H9 (cell line): ENCODE measurements at regions not wholly inside any gene's neighbourhood (a gene's known extent, or its start where the extent isn't known, plus 50 kb on each side); places are given as distances from the start of the nearest gene placed in this dataset.

ENCODE experiments used
- DNase-seq: peaks from one replicate; pipeline ENCODE4 v3.0.0-alpha.2; 2017
- H2AFZ ChIP-seq: one replicate; pipeline ENCODE4 v1.6.1; 2013; ENCODE audit warnings: mild to moderate bottlenecking, low read length, control low read depth, moderate library complexity
- H2AK5ac ChIP-seq: 2 replicates; pipeline ENCODE4 v1.6.1; 2013; ENCODE audit warnings: low read length, control low read depth, mixed read lengths; ENCODE audit not compliant: insufficient read length
- H2BK120ac ChIP-seq: one replicate; pipeline ENCODE4 v1.6.1; 2013; ENCODE audit warnings: low read depth, mild to moderate bottlenecking, low read length, control low read depth, inconsistent platforms; ENCODE audit not compliant: poor library complexity, severe bottlenecking
- H2BK12ac ChIP-seq: 2 replicates; pipeline ENCODE4 v1.6.1; 2013; ENCODE audit warnings: low read length, control low read depth, mixed read lengths, low read depth; ENCODE audit not compliant: insufficient read length
- H2BK15ac ChIP-seq: 2 replicates; pipeline ENCODE4 v1.6.1; 2013; ENCODE audit warnings: low read depth, low read length, control low read depth
- H2BK20ac ChIP-seq: one replicate; pipeline ENCODE4 v1.6.1; 2013; ENCODE audit warnings: low read depth, mild to moderate bottlenecking, low read length, control low read depth, inconsistent platforms; ENCODE audit not compliant: poor library complexity, severe bottlenecking
- H2BK5ac ChIP-seq: 2 replicates; pipeline ENCODE4 v1.6.1; 2013; ENCODE audit warnings: low read length, control low read depth, mixed read lengths; ENCODE audit not compliant: insufficient read length
- H3K14ac ChIP-seq: 2 replicates; pipeline ENCODE4 v1.6.1; 2013; ENCODE audit warnings: low read length, control low read depth; ENCODE audit not compliant: insufficient read depth
- H3K18ac ChIP-seq: 2 replicates; pipeline ENCODE4 v1.6.1; 2013; ENCODE audit warnings: low read depth, mild to moderate bottlenecking, mixed read lengths, low read length, control low read depth; ENCODE audit not compliant: insufficient read length
- H3K23ac ChIP-seq: 2 replicates; pipeline ENCODE4 v1.6.1; 2013; ENCODE audit warnings: low read length, control low read depth, mixed read lengths, low read depth; ENCODE audit not compliant: insufficient read length
- H3K23me2 ChIP-seq: 2 replicates; pipeline ENCODE4 v1.6.1; 2013; ENCODE audit warnings: low read depth, mild to moderate bottlenecking, mixed read lengths, low read length, control low read depth; ENCODE audit not compliant: insufficient read length, poor library complexity, severe bottlenecking
- H3K27ac ChIP-seq: 2 replicates; pipeline ENCODE4 v1.5.1; 2013; ENCODE audit warnings: low read length, control low read depth, mixed read lengths, low read depth; ENCODE audit not compliant: insufficient read length
- H3K27me3 ChIP-seq: 2 replicates; pipeline ENCODE4 v1.6.1; 2013; ENCODE audit warnings: low read length, control low read depth, inconsistent platforms; ENCODE audit not compliant: insufficient read depth
- H3K4ac ChIP-seq: 2 replicates; pipeline ENCODE4 v1.6.1; 2013; ENCODE audit warnings: low read depth, mild to moderate bottlenecking, control low read depth, inconsistent platforms, low read length, moderate library complexity
- H3K4me1 ChIP-seq: 2 replicates; pipeline ENCODE4 v1.6.1; 2013; ENCODE audit warnings: low read length, control low read depth, inconsistent platforms; ENCODE audit not compliant: insufficient read depth
- H3K4me2 ChIP-seq: 2 replicates; pipeline ENCODE4 v1.6.1; 2013; ENCODE audit warnings: low read length, control low read depth, mixed read lengths; ENCODE audit not compliant: insufficient read length, insufficient read depth
- H3K56ac ChIP-seq: 2 replicates; pipeline ENCODE4 v1.6.1; 2013; ENCODE audit warnings: low read depth, mild to moderate bottlenecking, mixed read lengths, low read length, control low read depth; ENCODE audit not compliant: insufficient read length
- H3K79me1 ChIP-seq: 2 replicates; pipeline ENCODE4 v1.6.1; 2013; ENCODE audit warnings: low read depth, mild to moderate bottlenecking, moderate library complexity, low read length, control low read depth, inconsistent platforms; ENCODE audit not compliant: insufficient read depth, poor library complexity, severe bottlenecking
- H3K79me2 ChIP-seq: 2 replicates; pipeline ENCODE4 v1.6.1; 2013; ENCODE audit warnings: low read length, control low read depth, inconsistent platforms; ENCODE audit not compliant: insufficient read depth
- H3K9ac ChIP-seq: 2 replicates; pipeline ENCODE4 v1.6.1; 2013; ENCODE audit warnings: low read length, control low read depth, mixed read lengths; ENCODE audit not compliant: insufficient read length; ENCODE audit errors: extremely low read depth
- H3K9me3 ChIP-seq: one replicate; pipeline ENCODE4 v1.6.1; 2013; ENCODE audit warnings: low read depth, low read length, inconsistent platforms; ENCODE audit not compliant: control insufficient read depth
- H3T11ph ChIP-seq: one replicate; pipeline ENCODE4 v1.6.1; 2013; ENCODE audit warnings: mild to moderate bottlenecking, low read length, control low read depth, inconsistent platforms
- H4K20me1 ChIP-seq: one replicate; pipeline ENCODE4 v1.6.1; 2013; ENCODE audit not compliant: control insufficient read depth, insufficient read length, insufficient read depth
- H4K5ac ChIP-seq: 2 replicates; pipeline ENCODE4 v1.6.1; 2013; ENCODE audit warnings: low read depth, mild to moderate bottlenecking, mixed read lengths, low read length, control low read depth; ENCODE audit not compliant: insufficient read length
- H4K8ac ChIP-seq: replicated peaks from 2 replicates; pipeline ENCODE4 v1.6.1; 2013; ENCODE audit warnings: low read length, control low read depth, mixed read lengths, low read depth; ENCODE audit not compliant: insufficient read length
- H4K91ac ChIP-seq: 2 replicates; pipeline ENCODE4 v1.6.1; 2013; ENCODE audit warnings: low read depth, mild to moderate bottlenecking, moderate library complexity, mixed read lengths, low read length, control low read depth; ENCODE audit not compliant: insufficient read length
- H3K27ac Mint-ChIP-seq, 3 experiments: 2 replicates in 2 of 3; 3 replicates in 1 of 3; pipeline ENCODE4 v1.8.0; 2020 to 2021; ENCODE audit warnings: mixed read lengths in 3 of 3, mild to moderate bottlenecking in 1 of 3, moderate library complexity in 1 of 3
- H3K27me3 Mint-ChIP-seq: 2 replicates; pipeline ENCODE4 v1.8.0; 2021; ENCODE audit warnings: low read depth, mild to moderate bottlenecking, moderate library complexity, mixed read lengths
- H3K36me3 Mint-ChIP-seq, 3 experiments: 2 replicates in 2 of 3; 3 replicates in 1 of 3; pipeline ENCODE4 v1.8.0; 2020 to 2021; ENCODE audit warnings: low read depth in 3 of 3, mixed read lengths in 3 of 3; ENCODE audit not compliant: insufficient read depth in 1 of 3
- H3K4me1 Mint-ChIP-seq, 2 experiments: 2 replicates each; pipeline ENCODE4 v1.8.0; 2020; ENCODE audit warnings: mixed read lengths in 2 of 2
- H3K4me3 Mint-ChIP-seq, 2 experiments: 2 replicates in 1 of 2; 3 replicates in 1 of 2; pipeline ENCODE4 v1.8.0; 2020 to 2021; ENCODE audit warnings: mild to moderate bottlenecking in 2 of 2, mixed read lengths in 2 of 2, moderate library complexity in 1 of 2
- H3K9me3 Mint-ChIP-seq, 2 experiments: 2 replicates in 1 of 2; 3 replicates in 1 of 2; pipeline ENCODE4 v1.8.0; 2020; ENCODE audit warnings: mild to moderate bottlenecking in 2 of 2, mixed read lengths in 2 of 2, moderate library complexity in 1 of 2
- WGBS: extraction: QIAGEN DNeasy Blood & Tissue Kit; methylation state at CpG from one replicate; pipeline ENCODE4 v1.1.7; 2013; ENCODE audit warnings: missing lambda C conversion rate, low lambda C conversion rate, mixed read lengths; ENCODE audit not compliant: insufficient read length; ENCODE audit errors: extremely low coverage; 5-methylcytosine and 5-hydroxymethylcytosine counted together
- TF ChIP-seq, protein P1 (sequence below): fragments of 200-600 bp; sonication (generic); conservative IDR thresholded peaks from 3 replicates; pipeline ENCODE4 v1.8.0; 2021; ENCODE audit warnings: antibody characterized with exemption, mild to moderate bottlenecking

DNA sequence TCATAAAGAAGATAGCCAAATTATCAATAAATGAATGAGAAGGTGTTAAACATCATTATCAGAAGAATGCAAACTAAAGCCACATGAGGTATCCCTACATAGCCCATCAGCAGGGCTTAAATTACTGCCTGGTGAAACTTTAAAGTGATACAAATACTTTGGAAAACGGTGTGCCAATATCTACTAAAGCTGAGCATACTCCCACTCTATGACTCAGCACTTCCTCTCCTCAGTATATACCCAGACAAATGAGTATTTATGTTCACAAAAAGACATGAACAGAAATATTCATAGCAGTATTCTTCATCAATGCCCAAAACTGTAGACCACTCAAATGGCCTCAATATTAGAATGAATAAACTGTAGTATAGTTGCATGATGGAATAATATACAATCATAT, 284.6 kb upstream of the ZC3H12C start:
- no peak overlapping the region for H4K8ac ChIP-seq
- no peak overlapping the region for H2AFZ ChIP-seq

More for the DNA sequence above, 284.6 kb upstream of the ZC3H12C start:
- Histone ChIP-seq H4K5ac (no peak overlapping the region), H3K79me2 (no peaks in the 10 kb centered on the region), H3K4me2 (no peak overlapping the region), H3K4ac (no peak overlapping the region), H2BK12ac (no peak overlapping the region), H2BK120ac (no peak overlapping the region), H2BK15ac (no peak overlapping the region), H3K9me3 (no peaks in the 10 kb centered on the region), H2BK5ac (no peak overlapping the region), H3K79me1 (no peaks in the 10 kb centered on the region), H3T11ph (no peak overlapping the region), H3K56ac (no peak overlapping the region), H3K23me2 (no peaks in the 10 kb centered on the region), H3K14ac (no peak overlapping the region), H3K27me3 (no peaks in the 10 kb centered on the region), H3K4me1 (no peaks in the 10 kb centered on the region), H4K20me1 (no peaks in the 10 kb centered on the region), H2BK20ac (no peak overlapping the region), H3K18ac (no peak overlapping the region), H2AK5ac (no peak overlapping the region), H3K27ac (no peak overlapping the region), H4K91ac (no peak overlapping the region), H3K9ac (no peak overlapping the region), H3K23ac (no peak overlapping the region)
- H3K27ac Mint-ChIP-seq, result no peak overlapping the region
- H3K4me3 Mint-ChIP-seq, result no peak overlapping the region
- H3K9me3 Mint-ChIP-seq, result peaks cover 8 to 9% of the 10 kb centered on the region in 2 experiments; a peak in 4 of 5 replicates
- peaks cover 4% of the 10 kb centered on the region; the same call in 1 of the 2 replicates for H3K27me3 Mint-ChIP-seq
- DNase-seq, result no peak
- H3K4me1 Mint-ChIP-seq, result no peaks in the 10 kb centered on the region
- H3K36me3 Mint-ChIP-seq, result peaks cover 0 to 2% (median 0%) of the 10 kb centered on the region in 3 experiments; a peak in 1 of 7 replicates
- WGBS, result no CpG with 5 or more reads among the region's 1 CpG
- TF ChIP-seq, protein P1, sequence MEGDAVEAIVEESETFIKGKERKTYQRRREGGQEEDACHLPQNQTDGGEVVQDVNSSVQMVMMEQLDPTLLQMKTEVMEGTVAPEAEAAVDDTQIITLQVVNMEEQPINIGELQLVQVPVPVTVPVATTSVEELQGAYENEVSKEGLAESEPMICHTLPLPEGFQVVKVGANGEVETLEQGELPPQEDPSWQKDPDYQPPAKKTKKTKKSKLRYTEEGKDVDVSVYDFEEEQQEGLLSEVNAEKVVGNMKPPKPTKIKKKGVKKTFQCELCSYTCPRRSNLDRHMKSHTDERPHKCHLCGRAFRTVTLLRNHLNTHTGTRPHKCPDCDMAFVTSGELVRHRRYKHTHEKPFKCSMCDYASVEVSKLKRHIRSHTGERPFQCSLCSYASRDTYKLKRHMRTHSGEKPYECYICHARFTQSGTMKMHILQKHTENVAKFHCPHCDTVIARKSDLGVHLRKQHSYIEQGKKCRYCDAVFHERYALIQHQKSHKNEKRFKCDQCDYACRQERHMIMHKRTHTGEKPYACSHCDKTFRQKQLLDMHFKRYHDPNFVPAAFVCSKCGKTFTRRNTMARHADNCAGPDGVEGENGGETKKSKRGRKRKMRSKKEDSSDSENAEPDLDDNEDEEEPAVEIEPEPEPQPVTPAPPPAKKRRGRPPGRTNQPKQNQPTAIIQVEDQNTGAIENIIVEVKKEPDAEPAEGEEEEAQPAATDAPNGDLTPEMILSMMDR, result no peak
